Midbrain (tissue), 1 donor: ENCODE measurements at regions not wholly inside any gene's neighbourhood (a gene's known extent, or its start where the extent isn't known, plus 50 kb on each side); places are given as distances from the start of the nearest gene placed in this dataset.

Experiments used
- DNase-seq: peaks from one replicate; lab custom pipeline; 2025; lab: John Stamatoyannopoulos, UW

GRCh38 chr13:63112799-63113395 lies 1697.2 kb upstream of the PCDH20 start:
- no peak for DNase-seq

GRCh38 chr13:63110466-63110865 lies 1694.8 kb upstream of the PCDH20 start:
- no peak for DNase-seq

- no peak for DNase-seq
Measured at GRCh38 chr13:63107179-63107943, 1691.7 kb upstream of the PCDH20 start.

- DNase-seq, result no peak
Measured at GRCh38 chr13:63094717-63095116, 1679.1 kb upstream of the PCDH20 start.

- no peak for DNase-seq
Measured at GRCh38 chr13:63093907-63094469, 1678.3 kb upstream of the PCDH20 start.

- DNase-seq, result no peak
Measured at GRCh38 chr13:63092456-63092855, 1676.8 kb upstream of the PCDH20 start.

GRCh38 chr13:63090524-63090923 lies 1674.9 kb upstream of the PCDH20 start:
- DNase-seq, result no peak

- DNase-seq, result peak; percentile 1
Measured at GRCh38 chr13:63088226-63088625, 1672.6 kb upstream of the PCDH20 start.

GRCh38 chr13:63086286-63086685 lies 1670.6 kb upstream of the PCDH20 start:
- no peak for DNase-seq

GRCh38 chr13:63085851-63086250 lies 1670.2 kb upstream of the PCDH20 start:
- DNase-seq, result no peak

GRCh38 chr13:63081400-63082014 lies 1665.9 kb upstream of the PCDH20 start:
- no peak for DNase-seq

GRCh38 chr13:63075126-63075525 lies 1659.5 kb upstream of the PCDH20 start:
- DNase-seq, result no peak

GRCh38 chr13:63050287-63050686 lies 1634.6 kb upstream of the PCDH20 start:
- DNase-seq, result no peak

- DNase-seq, result no peak
Measured at GRCh38 chr13:63048653-63049052, 1633.0 kb upstream of the PCDH20 start.

GRCh38 chr13:63044589-63045313 lies 1629.1 kb upstream of the PCDH20 start:
- no peak for DNase-seq

- no peak for DNase-seq
Measured at GRCh38 chr13:63042686-63043085, 1627.0 kb upstream of the PCDH20 start.

GRCh38 chr13:63041640-63042414 lies 1626.2 kb upstream of the PCDH20 start:
- DNase-seq, result no peak

GRCh38 chr13:63026285-63026797 lies 1610.7 kb upstream of the PCDH20 start:
- no peak for DNase-seq

- DNase-seq, result no peak
Measured at GRCh38 chr13:63025741-63026140, 1610.1 kb upstream of the PCDH20 start.

GRCh38 chr13:63024458-63024857 lies 1608.8 kb upstream of the PCDH20 start:
- DNase-seq, result no peak

GRCh38 chr13:63011996-63012395 lies 1596.3 kb upstream of the PCDH20 start:
- DNase-seq, result no peak
